ENCODE measurements at regions not wholly inside any gene's neighbourhood (a gene's known extent, or its start where the extent isn't known, plus 50 kb on each side); places are given as distances from the start of the nearest gene placed in this dataset.

DNA sequence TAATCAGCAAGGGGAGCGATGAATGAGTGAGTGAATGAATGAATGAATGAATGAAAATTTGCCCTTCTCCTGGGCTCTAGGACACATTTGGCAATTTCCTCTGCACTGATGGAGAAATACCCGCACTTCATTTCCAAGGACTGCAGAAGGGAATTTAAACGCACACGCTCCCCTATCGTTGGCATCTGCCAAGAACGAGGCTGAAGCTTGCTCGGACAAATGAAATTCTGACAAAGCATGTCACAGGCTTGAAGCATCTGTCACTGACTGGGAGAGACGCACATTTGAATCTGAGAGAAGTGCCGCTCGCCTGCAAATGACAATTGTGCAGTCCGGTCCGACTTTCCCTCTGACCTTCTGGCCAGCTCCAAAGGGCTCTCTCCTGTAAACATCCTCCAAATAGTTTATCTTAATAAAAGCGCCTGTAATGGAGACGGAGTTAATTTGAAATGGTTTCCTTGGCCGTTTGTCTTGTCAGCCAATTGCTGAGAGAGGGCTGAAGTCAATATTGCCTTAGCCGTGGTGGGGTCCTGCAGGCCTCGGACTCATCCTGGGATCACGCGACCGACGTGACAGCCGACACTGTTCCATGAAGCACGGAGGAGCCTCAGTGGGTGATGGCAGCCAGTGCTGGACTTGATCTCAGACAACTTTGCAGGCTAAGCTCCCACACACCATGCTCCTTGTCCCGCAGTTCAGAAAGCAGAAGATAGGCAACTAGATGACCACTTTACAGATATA lies 260.7 kb downstream of the MN1 start:
- Mint-ChIP-seq H3K9me3 (ENCODE audit: low read depth) (no peaks in the 10 kb centered on the region), H3K27ac (no peak overlapping the region), H3K36me3 (no peaks in the 10 kb centered on the region), H3K4me1 (ENCODE audit: low read depth) (no peaks in the 10 kb centered on the region), H3K4me3 (no peak overlapping the region), H3K27me3 (peaks cover 4% of the 10 kb centered on the region)

DNA sequence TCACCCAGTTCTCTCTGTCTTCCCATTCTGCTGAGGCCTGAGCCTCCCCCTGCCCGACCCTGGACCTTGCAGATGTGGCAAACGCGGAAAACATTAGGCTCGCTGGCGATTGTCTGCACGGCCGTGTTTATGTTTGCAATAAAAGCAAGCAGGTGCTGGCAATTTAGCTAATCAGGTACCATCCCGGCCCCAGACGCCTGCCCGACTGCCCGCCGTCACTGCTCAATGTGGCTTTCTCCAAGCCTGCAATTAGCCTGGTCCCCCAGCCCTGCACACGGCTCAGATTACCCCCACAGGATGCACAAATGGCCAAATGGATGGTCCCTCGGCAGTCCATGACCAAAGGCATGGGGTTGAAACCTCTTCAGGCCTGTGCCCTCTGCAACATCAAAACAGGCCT lies 259.7 kb downstream of the MN1 start:
- H3K36me3 Mint-ChIP-seq, result no peaks in the 10 kb centered on the region
- H3K4me1 Mint-ChIP-seq (ENCODE audit: low read depth), result no peaks in the 10 kb centered on the region
- no peak overlapping the region for H3K4me3 Mint-ChIP-seq
- no peaks in the 10 kb centered on the region for H3K9me3 Mint-ChIP-seq (ENCODE audit: low read depth)
- H3K27ac Mint-ChIP-seq, result no peak overlapping the region
- H3K27me3 Mint-ChIP-seq, result peaks cover 4% of the 10 kb centered on the region

DNA sequence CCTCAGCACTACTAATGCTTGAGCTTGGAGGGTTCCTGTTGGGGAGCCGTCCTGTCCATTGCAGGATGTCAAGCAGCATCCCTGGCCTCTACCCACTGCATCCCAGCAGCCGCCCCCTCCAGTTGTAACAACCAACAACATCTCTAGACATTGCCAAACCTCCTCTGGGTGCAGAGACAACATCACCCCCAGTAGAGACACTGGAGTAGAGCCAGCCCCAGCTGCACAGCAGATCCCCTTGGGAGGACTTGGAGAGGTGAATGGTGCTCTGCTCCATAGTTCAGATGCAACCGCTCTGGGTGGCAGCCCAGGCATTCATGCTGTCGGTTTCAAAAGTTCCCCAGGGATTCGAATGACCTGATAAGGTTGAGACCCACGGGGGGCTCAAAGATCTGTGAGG lies 259.0 kb downstream of the MN1 start:
- Mint-ChIP-seq H3K4me1 (ENCODE audit: low read depth) (no peaks in the 10 kb centered on the region), H3K4me3 (no peak overlapping the region), H3K36me3 (no peaks in the 10 kb centered on the region), H3K27ac (no peak overlapping the region), H3K9me3 (ENCODE audit: low read depth) (no peaks in the 10 kb centered on the region), H3K27me3 (peaks cover 4% of the 10 kb centered on the region)

DNA sequence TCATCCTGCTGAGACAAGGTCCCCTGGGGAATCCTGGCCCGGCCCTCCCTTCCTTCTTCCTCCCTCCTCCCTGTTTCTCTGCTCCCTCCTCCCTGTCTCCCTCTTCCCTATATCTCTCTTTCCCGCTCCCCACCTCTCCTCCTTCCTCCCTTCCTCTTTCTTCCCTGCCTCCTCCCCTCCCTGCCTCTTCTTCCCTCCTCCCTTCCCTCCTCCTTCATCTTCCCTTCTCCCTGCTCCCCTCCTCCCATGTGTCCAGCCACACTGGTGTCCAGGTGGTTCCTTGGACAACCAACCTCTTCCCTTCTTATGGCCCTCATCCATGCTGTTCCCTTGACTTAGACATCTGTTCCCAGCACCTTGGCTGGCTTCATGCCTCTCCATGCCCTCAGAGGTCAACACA lies 258.1 kb downstream of the MN1 start:
- Mint-ChIP-seq H3K4me3 (no peak overlapping the region), H3K9me3 (ENCODE audit: low read depth) (no peaks in the 10 kb centered on the region), H3K36me3 (no peaks in the 10 kb centered on the region), H3K4me1 (ENCODE audit: low read depth) (no peaks in the 10 kb centered on the region), H3K27ac (no peak overlapping the region), H3K27me3 (peaks cover 4% of the 10 kb centered on the region)

DNA sequence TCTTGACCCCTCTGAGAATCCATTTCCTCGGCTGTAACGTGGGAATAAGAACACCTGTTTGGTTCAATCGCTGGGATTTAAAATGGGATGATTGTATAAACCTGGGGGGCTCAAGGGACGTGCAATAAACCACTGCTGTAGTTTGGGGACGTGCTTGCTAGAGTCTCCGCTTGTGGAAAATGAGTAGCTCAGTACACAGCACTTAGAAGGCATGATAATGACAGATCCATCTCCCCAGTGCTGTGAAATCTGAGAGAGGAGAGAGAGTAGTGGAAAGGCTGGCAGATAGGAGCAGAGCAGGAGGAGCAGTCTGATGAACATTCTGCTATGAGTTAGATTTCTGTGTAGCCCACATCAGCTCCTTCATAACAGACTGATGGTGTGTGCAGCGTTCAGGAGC lies 256.5 kb downstream of the MN1 start:
- Mint-ChIP-seq H3K4me1 (ENCODE audit: low read depth) (no peaks in the 10 kb centered on the region), H3K4me3 (no peak overlapping the region), H3K9me3 (ENCODE audit: low read depth) (no peaks in the 10 kb centered on the region), H3K36me3 (no peaks in the 10 kb centered on the region), H3K27ac (no peak overlapping the region), H3K27me3 (peaks cover 2% of the 10 kb centered on the region)

DNA sequence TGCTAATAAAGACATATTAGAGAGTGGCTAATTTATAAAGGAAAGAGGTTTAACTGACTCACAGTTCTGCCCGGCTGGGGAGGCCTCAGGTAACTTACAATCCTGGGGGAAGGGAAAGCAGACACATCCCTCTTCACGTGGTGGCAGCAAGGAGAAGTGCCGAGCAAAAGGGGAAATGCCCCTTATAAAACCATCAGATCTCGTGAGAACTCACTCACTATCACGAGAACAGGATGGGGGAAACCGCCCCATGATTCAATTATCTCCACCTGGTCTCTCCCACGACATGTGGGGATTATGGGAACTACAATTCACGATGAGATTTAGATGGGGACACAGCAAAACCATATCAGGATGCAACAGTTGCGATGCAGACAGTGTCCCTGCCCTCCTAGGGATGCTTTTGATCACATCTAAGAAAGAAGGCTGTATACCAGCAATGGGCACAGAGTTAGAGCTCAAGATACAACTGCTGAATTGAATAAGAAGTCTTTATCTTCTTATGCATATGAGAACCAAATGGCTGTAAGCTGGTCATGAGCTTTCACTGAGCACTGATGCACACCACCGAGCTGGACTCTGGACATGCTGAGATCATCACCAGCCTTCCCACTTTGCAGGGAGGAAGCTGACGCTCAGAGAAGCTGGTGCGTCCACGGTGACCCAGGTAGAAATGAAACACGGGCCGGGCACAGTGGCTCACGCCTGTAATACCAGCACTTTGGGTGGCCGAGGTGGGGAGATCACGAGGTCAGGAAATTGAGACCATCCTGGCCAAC lies 255.2 kb downstream of the MN1 start:
- H3K4me3 Mint-ChIP-seq, result no peak overlapping the region
- H3K27me3 Mint-ChIP-seq, result peaks cover 2% of the 10 kb centered on the region
- H3K4me1 Mint-ChIP-seq (ENCODE audit: low read depth), result no peaks in the 10 kb centered on the region
- H3K36me3 Mint-ChIP-seq, result no peaks in the 10 kb centered on the region
- H3K27ac Mint-ChIP-seq, result no peak overlapping the region
- no peaks in the 10 kb centered on the region for H3K9me3 Mint-ChIP-seq (ENCODE audit: low read depth)

DNA sequence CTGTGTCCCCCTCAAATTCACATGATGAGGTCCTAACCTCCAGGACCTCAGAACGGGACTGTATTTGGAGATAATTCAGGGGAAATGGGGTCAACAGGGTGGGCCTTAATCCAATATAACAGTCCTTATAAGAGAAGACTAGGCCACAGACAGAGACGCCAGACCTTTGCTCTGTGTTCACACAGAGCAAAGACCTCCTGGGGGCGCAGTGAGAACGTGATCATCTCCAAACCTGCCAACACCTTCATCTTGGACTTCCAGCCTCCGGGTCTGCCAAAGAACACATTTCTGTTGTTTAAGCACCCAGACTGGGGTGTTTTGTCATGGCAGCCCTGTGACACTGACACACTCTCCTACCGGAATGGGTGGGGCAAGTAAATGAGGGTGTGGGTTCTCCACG lies 250.2 kb downstream of the MN1 start:
- Mint-ChIP-seq H3K4me1 (ENCODE audit: low read depth) (no peaks in the 10 kb centered on the region), H3K27ac (no peak overlapping the region)

DNA sequence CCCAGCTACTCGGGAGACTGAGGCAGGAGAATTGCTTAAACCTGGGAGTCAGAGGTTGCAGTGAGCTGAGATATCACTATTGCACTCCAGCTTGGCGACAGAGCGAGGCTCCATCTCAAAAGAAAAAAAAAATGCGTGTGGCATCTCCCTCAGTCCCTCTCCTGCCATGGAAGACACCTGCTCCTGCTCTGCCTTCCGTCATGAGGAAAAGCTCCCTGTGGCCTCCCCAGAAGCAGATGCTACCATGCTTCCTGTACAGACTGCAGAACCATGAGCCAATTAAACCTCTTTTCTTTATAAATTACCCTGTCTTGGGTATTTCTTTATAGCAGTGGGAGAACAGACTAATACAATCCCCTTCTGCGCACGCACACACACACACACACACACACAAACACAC lies 249.4 kb downstream of the MN1 start:
- H3K4me3 Mint-ChIP-seq, result no peak overlapping the region
- H3K36me3 Mint-ChIP-seq, result no peaks in the 10 kb centered on the region
- H3K4me1 Mint-ChIP-seq (ENCODE audit: low read depth), result no peaks in the 10 kb centered on the region
- H3K27ac Mint-ChIP-seq, result no peak overlapping the region
- no peaks in the 10 kb centered on the region for H3K27me3 Mint-ChIP-seq
- peaks cover 6% of the 10 kb centered on the region for H3K9me3 Mint-ChIP-seq (ENCODE audit: low read depth)

More for the DNA sequence above, 250.2 kb downstream of the MN1 start:
- Mint-ChIP-seq H3K4me3 (no peak overlapping the region), H3K36me3 (no peaks in the 10 kb centered on the region), H3K9me3 (ENCODE audit: low read depth) (peaks cover 6% of the 10 kb centered on the region), H3K27me3 (no peaks in the 10 kb centered on the region)

DNA sequence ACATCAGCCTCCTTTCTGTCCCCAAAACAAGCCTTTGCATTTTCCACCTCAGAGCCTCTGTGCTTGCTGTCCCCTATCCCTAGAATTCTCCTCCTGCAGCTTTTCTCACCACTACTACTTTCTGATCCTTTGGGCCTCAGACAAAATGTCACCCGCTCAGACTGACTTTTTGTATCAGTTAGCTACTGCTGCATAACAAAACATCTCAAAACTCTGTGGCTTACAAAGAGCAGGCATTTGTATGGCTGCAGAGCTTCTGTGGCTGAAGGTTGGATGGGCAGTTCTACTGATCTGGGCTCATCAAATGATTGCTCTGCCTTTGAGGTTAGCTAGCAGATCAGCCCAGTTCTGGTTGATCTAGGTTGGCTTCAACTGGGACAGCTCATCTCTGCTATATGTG lies 248.7 kb downstream of the MN1 start:
- peaks cover 6% of the 10 kb centered on the region for H3K9me3 Mint-ChIP-seq (ENCODE audit: low read depth)
- no peaks in the 10 kb centered on the region for H3K27me3 Mint-ChIP-seq
- H3K36me3 Mint-ChIP-seq, result no peaks in the 10 kb centered on the region
- H3K4me3 Mint-ChIP-seq, result no peak overlapping the region
- no peaks in the 10 kb centered on the region for H3K4me1 Mint-ChIP-seq (ENCODE audit: low read depth)
- no peak overlapping the region for H3K27ac Mint-ChIP-seq

DNA sequence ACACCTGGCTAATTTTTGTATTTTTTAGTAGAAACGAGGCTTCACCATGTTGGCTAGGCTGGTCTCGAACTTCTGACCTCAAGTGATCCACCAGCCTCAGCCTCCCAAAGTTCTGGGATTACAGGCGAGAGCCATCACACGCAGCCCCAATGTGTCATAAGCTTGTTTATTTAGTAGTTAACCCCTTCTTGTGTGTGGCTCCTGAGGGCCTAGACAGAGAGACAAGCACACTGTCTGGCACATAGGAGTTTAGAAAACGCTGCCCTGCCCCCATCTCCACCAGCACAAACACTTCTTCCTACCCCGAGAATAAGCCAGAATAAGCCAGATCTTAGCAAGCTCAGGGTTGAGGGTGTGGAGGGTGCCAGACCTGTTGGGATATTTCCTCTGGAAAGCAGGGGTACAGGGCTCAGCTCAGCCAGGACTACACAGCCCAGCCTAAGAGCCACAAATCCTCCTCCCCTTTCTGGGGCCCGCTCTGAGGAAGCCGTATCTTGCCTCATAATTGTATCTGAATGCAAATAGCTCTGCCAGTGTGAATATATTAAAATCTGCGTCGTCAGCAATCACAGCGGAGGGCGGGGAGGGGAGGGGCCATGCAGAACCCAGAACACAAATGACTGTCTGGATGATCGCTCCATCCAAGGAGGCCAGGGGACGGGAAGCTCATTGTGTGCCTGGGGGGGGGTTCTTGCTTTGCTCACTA lies 247.3 kb downstream of the MN1 start:
- H3K36me3 Mint-ChIP-seq, result no peaks in the 10 kb centered on the region
- H3K4me3 Mint-ChIP-seq, result no peak overlapping the region
- no peak overlapping the region for H3K27ac Mint-ChIP-seq
- H3K4me1 Mint-ChIP-seq (ENCODE audit: low read depth), result no peaks in the 10 kb centered on the region
- H3K27me3 Mint-ChIP-seq, result no peaks in the 10 kb centered on the region
- peaks cover 6% of the 10 kb centered on the region for H3K9me3 Mint-ChIP-seq (ENCODE audit: low read depth)

DNA sequence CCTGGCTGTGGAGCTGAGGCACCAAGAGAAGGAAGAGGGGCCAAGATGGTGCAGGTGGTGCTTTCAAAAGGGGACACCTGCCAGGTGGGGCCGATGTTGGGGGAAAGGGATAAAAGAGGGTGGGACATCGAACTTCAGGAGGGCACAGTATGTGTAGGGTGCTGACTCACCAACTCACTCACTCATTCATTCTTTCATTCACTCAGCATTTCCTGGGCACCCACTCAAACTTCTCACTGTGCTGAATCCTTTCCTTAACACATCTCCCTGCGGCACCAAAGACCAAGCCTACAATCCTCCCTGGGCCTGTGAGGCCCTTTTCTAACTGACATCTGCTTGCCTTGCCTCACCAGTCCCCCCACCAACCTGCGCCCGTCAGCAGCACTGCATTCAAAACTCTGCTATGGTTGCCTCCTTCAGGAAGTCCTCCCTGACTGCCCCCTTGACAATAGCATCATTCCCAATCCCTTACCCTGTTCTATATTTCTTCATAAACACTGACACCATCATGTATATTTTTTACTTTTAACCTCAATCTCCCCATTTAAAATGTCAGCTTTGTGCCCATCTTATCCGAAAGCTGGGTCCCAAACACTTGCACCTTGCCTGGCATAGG lies 246.6 kb downstream of the MN1 start:
- H3K9me3 Mint-ChIP-seq (ENCODE audit: low read depth), result peaks cover 6% of the 10 kb centered on the region
- no peaks in the 10 kb centered on the region for H3K4me1 Mint-ChIP-seq (ENCODE audit: low read depth)
- H3K4me3 Mint-ChIP-seq, result no peak overlapping the region
- no peaks in the 10 kb centered on the region for H3K27me3 Mint-ChIP-seq
- no peaks in the 10 kb centered on the region for H3K36me3 Mint-ChIP-seq
- H3K27ac Mint-ChIP-seq, result no peak overlapping the region

DNA sequence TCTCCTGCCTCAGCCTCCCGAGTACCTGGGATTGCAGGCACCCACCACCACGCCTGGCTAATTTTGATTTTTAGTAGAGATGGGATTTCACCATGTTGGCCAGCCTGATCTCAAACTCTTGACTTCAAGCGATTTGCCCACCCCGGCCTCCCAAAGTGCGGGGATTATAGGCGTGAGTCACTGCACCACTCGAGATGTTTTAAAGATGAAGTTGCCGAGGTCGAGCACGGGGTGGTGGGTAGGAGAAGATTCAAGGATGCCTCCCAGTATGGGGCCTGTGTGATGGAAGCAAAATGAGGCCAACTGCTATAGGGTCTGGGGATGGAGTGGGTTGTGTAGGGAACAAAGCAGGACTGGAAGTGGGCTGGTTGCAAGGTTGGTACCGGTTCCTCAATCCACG lies 245.2 kb downstream of the MN1 start:
- Mint-ChIP-seq H3K27ac (no peak overlapping the region), H3K27me3 (no peaks in the 10 kb centered on the region), H3K9me3 (ENCODE audit: low read depth) (peaks cover 6% of the 10 kb centered on the region), H3K4me3 (no peak overlapping the region), H3K36me3 (no peaks in the 10 kb centered on the region), H3K4me1 (ENCODE audit: low read depth) (no peaks in the 10 kb centered on the region)

DNA sequence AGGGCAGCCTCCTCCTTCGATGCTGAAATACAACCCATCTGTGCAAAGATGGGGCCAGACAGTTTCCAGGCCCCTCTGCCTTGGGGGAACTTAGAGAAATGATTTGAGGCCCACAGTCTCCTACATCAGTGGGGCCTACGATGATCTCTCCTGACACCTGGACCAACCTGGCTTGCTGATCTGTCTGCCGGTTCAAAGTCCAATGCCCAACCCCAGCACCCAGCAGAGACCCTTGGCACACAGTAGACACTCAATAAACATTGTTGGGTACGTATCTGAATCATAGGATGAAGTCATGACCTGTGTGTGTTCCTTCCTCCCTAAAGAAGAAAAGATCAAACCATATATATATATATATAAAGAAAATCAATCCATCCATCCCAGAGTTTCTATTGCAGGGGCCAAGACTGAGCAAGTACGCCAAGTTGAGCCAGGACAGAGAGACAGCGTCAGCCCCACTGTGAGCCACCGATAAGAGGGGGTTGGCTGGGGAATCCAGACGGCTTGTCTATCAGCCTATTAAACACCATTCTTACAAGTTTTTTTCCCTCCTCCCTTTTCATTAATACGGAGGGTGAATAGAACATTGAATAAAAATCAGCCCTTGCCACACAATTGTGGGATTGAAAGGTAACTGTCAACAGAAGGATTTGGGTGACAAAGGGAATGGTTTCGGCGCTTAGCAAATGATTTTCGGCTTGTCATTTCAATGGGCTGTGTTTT lies 244.1 kb downstream of the MN1 start:
- Mint-ChIP-seq H3K36me3 (no peaks in the 10 kb centered on the region), H3K27me3 (no peaks in the 10 kb centered on the region), H3K9me3 (ENCODE audit: low read depth) (peaks cover 6% of the 10 kb centered on the region), H3K4me1 (ENCODE audit: low read depth) (no peaks in the 10 kb centered on the region), H3K27ac (no peak overlapping the region), H3K4me3 (no peak overlapping the region)

DNA sequence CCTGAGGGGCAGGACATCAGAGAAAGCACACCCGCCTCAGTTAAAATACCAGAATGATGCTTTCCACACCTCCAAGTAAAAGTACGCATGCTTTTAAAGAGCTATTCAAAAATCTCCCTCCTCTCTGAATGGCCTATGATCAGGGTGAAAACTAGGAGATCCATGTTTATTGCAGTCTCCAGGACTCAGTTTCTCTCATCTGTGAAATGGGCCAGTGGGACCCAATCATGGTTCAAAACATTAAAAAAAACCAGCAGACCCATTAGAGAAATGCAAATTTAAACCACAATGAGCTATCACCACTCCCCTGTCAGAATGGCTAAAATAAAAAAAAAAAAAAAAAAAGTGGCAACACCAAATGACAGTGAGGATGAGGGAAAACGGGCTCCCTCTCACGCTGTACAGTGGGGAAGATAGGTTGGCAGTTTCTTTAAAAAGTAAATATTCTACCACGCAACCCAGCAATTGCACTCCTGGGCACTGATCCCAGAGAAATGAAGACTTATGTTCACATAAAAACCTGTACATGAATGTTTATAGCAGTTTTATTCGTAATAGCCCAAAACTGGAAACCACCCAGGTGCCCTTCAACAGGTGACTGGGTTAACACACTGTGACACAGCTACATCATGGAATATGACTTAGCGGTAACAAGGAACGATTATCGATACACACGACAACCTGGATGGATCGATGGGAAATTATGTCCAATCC lies 242.7 kb downstream of the MN1 start:
- Mint-ChIP-seq H3K36me3 (no peaks in the 10 kb centered on the region), H3K4me1 (ENCODE audit: low read depth) (no peaks in the 10 kb centered on the region), H3K9me3 (ENCODE audit: low read depth) (no peaks in the 10 kb centered on the region), H3K27me3 (peaks cover 4% of the 10 kb centered on the region), H3K4me3 (no peak overlapping the region), H3K27ac (no peak overlapping the region)
